ENCODE measurements at regions not wholly inside any gene's neighbourhood (a gene's known extent, or its start where the extent isn't known, plus 50 kb on each side); places are given as distances from the start of the nearest gene placed in this dataset.

GRCh38 chr10:79007421-79008319 is 61.1 kb upstream of the ZMIZ1 start:
- TF ChIP-seq CTCF (IDR thresholded peaks at IDR 0.05) = no peak
- TF ChIP-seq USF2 (IDR thresholded peaks at IDR 0.05; ENCODE audit: borderline replicate concordance, low read depth, low read length) = no peak
- no peak for TF ChIP-seq POLR2AphosphoS5 (IDR thresholded peaks at IDR 0.05; ENCODE audit: low read depth, low read length)
- no peak for TF ChIP-seq TEAD4 (IDR thresholded peaks at IDR 0.05; ENCODE audit: borderline replicate concordance, insufficient read depth)
- no peak for TF ChIP-seq EP300 (IDR thresholded peaks at IDR 0.05; ENCODE audit: borderline replicate concordance in 1 of 2, low read depth in 1 of 2, low read length in 1 of 2)
- TF ChIP-seq USF1 (IDR thresholded peaks at IDR 0.05; ENCODE audit: borderline replicate concordance, low read depth) = no peak
- TF ChIP-seq TAF1 (IDR thresholded peaks at IDR 0.05; ENCODE audit: borderline replicate concordance, low read depth, low read length) = no peak
